Ishikawa (cell line): ENCODE measurements at regions not wholly inside any gene's neighbourhood (a gene's known extent, or its start where the extent isn't known, plus 50 kb on each side); places are given as distances from the start of the nearest gene placed in this dataset.

Experiments used
- CEBPB ChIP-seq: IDR thresholded peaks from 2 replicates; pipeline ENCODE4 v1.6.1; 2012
- CREB1 ChIP-seq: IDR thresholded peaks from 2 replicates; pipeline ENCODE4 v1.6.1; 2012; ENCODE audit warnings: low read depth
- EGR1 ChIP-seq: IDR thresholded peaks from 2 replicates; pipeline ENCODE4 v1.6.1; 2012
- EP300 ChIP-seq: IDR thresholded peaks from 2 replicates; pipeline ENCODE4 v1.6.1; 2012; ENCODE audit warnings: borderline replicate concordance
- FOXM1 ChIP-seq: IDR thresholded peaks from 2 replicates; pipeline ENCODE4 v1.6.1; 2012; ENCODE audit warnings: low read depth, borderline replicate concordance
- NFIC ChIP-seq: IDR thresholded peaks from 2 replicates; pipeline ENCODE4 v1.6.1; 2012
- RAD21 ChIP-seq: IDR thresholded peaks from 2 replicates; pipeline ENCODE4 v1.6.1; 2012; ENCODE audit warnings: low read depth
- TAF1 ChIP-seq: IDR thresholded peaks from 2 replicates; pipeline ENCODE4 v1.6.1; 2012; ENCODE audit warnings: low read depth, mild to moderate bottlenecking
- TCF12 ChIP-seq: IDR thresholded peaks from 2 replicates; pipeline ENCODE4 v1.6.1; 2012; ENCODE audit warnings: low read depth
- TEAD4 ChIP-seq: IDR thresholded peaks from 2 replicates; pipeline ENCODE4 v1.6.1; 2012
- YY1 ChIP-seq: IDR thresholded peaks from 2 replicates; pipeline ENCODE4 v1.6.1; 2012; ENCODE audit warnings: low read depth
- ZBTB7A ChIP-seq: IDR thresholded peaks from 2 replicates; pipeline ENCODE4 v1.6.1; 2012; ENCODE audit warnings: low read depth
- TF ChIP-seq, protein P1 (sequence below): IDR thresholded peaks from 2 replicates; pipeline ENCODE4 v1.6.1; 2012; ENCODE audit warnings: low read depth, mild to moderate bottlenecking
- TF ChIP-seq, protein P2 (sequence below): IDR thresholded peaks from 2 replicates; pipeline ENCODE4 v1.6.1; 2012
- TF ChIP-seq, protein P3 (sequence below): IDR thresholded peaks from 2 replicates; pipeline ENCODE4 v1.6.1; 2012

DNA sequence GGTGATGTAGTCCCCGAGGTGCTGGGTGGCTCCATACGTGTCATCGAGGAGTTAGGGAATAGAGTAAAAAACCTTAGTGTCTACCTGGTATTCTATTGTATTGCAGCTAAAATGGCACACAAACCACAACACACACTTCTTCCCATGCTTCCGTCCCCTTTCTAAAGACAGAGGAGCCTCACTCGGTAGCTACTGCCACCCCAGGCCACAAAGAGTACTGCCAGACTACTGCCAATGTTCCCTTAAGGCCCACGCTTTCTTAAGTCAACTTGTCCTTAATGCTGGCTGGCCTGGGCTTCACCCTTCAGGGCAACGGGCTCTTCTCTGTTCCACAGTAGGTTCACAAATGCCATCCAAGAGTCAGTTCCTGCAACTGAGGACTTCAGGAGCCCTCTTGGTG lies 673.0 kb downstream of the ELAVL2 start:
- TF ChIP-seq ZBTB7A (no peak), CEBPB (no peak)

DNA sequence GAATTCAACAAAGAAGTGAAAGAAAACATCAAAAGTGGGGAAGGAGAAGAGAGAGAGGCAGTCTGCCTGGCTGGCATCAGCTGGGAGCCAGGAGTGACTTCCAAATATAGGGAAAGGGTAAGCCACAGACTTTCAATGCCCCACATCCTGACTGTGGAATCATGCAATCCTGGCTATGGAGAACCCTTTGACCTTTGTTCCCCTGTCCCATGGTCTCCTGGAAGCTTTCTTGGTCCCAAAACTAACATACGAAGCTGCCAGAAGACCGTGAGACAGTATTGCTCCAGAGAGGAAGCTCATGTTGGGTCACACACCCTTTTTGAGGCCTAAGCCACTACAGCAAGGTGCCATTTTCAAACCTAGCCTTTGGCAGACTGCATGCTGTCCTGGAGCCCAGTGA lies 665.5 kb downstream of the ELAVL2 start:
- TF ChIP-seq FOXM1 (no peak), EGR1 (no peak), TEAD4 (no peak), ZBTB7A (no peak), NFIC (no peak), TAF1 (no peak), CEBPB (no peak), YY1 (no peak), TCF12 (no peak), EP300 (no peak)
- TF ChIP-seq, protein P1, sequence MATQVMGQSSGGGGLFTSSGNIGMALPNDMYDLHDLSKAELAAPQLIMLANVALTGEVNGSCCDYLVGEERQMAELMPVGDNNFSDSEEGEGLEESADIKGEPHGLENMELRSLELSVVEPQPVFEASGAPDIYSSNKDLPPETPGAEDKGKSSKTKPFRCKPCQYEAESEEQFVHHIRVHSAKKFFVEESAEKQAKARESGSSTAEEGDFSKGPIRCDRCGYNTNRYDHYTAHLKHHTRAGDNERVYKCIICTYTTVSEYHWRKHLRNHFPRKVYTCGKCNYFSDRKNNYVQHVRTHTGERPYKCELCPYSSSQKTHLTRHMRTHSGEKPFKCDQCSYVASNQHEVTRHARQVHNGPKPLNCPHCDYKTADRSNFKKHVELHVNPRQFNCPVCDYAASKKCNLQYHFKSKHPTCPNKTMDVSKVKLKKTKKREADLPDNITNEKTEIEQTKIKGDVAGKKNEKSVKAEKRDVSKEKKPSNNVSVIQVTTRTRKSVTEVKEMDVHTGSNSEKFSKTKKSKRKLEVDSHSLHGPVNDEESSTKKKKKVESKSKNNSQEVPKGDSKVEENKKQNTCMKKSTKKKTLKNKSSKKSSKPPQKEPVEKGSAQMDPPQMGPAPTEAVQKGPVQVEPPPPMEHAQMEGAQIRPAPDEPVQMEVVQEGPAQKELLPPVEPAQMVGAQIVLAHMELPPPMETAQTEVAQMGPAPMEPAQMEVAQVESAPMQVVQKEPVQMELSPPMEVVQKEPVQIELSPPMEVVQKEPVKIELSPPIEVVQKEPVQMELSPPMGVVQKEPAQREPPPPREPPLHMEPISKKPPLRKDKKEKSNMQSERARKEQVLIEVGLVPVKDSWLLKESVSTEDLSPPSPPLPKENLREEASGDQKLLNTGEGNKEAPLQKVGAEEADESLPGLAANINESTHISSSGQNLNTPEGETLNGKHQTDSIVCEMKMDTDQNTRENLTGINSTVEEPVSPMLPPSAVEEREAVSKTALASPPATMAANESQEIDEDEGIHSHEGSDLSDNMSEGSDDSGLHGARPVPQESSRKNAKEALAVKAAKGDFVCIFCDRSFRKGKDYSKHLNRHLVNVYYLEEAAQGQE, result no peak
- TF ChIP-seq, protein P2, sequence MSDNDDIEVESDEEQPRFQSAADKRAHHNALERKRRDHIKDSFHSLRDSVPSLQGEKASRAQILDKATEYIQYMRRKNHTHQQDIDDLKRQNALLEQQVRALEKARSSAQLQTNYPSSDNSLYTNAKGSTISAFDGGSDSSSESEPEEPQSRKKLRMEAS, result no peak
- TF ChIP-seq, protein P3, sequence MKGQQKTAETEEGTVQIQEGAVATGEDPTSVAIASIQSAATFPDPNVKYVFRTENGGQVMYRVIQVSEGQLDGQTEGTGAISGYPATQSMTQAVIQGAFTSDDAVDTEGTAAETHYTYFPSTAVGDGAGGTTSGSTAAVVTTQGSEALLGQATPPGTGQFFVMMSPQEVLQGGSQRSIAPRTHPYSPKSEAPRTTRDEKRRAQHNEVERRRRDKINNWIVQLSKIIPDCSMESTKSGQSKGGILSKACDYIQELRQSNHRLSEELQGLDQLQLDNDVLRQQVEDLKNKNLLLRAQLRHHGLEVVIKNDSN, result no peak

DNA sequence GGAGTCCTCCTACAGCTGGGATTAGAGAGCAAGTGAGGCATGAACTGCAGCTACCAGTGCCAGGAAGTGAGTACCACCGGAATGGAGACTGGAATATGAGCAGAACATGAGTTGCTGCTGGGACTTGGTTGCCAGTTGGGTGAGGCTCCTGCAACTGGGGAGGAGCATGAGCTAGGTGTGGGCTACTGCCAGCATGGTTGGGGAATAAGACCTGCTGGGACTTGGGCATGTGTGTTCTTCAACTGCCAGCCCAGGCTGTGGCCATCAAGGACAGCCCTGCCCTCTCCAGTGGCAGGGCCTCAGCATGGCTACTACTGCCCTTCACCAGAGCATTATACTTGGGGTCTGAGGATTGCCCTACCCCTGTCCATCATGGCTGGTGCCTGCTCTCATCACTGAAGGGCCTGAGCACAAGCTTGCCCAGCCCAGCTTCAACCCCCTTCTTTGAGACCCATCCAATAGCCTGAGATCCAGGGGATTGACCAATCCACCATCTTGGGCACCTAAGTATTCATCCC lies 665.0 kb downstream of the ELAVL2 start:
- TF ChIP-seq YY1 (no peak), CREB1 (no peak), FOXM1 (no peak), TEAD4 (no peak), EGR1 (no peak), TAF1 (no peak), TCF12 (no peak), CEBPB (no peak), NFIC (no peak)
- TF ChIP-seq, protein P2, result no peak

DNA sequence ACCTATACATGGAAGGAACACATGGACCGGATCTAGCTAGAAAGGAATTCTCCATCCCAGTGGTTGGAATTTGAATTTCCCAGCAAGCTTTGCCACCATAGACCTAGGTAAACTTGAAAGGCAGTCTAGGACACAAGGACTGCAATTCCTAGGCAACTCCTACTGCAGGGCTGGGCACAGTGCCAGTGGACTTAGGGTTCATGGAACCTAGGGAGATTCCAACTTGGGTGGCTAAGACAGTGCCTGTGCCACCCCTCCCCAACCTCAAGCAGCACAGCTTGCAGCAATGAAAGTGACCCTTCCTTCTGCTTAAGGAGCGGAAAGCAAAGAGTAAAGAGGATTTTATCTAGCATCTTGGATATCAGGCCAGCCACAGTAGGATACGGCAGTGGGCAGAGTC lies 663.3 kb downstream of the ELAVL2 start:
- TF ChIP-seq CREB1, result no peak
- TF ChIP-seq YY1, result no peak
- no peak for TF ChIP-seq CEBPB
- no peak for TF ChIP-seq TCF12
- TF ChIP-seq EGR1, result no peak
- TF ChIP-seq, protein P2, result no peak
- no peak for TF ChIP-seq NFIC
- no peak for TF ChIP-seq ZBTB7A
- TF ChIP-seq RAD21, result no peak
- TF ChIP-seq TAF1, result no peak
- no peak for TF ChIP-seq EP300
- TF ChIP-seq, protein P3, result no peak
- no peak for TF ChIP-seq FOXM1
- TF ChIP-seq, protein P1, result no peak
- no peak for TF ChIP-seq TEAD4

DNA sequence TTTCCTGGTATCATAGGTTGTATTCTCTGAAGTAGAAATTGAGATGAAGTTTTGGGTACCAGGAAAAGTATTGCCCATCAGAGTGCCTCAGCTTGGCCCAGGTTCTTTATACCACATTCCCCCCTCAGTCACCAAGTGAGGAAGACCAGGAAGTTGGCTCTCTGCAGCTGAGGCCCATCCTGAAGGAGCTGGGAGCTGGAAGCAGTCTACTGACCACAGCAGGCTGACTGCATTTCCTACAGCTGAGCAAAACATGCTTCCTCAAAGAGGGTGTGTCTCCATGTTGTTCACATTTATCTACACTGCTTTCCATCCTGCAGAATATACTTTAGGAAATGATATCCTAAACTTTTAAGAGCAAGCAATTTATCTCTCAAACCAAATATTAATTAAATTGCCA lies 654.6 kb downstream of the ELAVL2 start:
- TF ChIP-seq FOXM1 (no peak), TEAD4 (no peak), TAF1 (no peak), CEBPB (no peak), RAD21 (no peak), ZBTB7A (no peak)
- TF ChIP-seq, protein P3, result no peak

DNA sequence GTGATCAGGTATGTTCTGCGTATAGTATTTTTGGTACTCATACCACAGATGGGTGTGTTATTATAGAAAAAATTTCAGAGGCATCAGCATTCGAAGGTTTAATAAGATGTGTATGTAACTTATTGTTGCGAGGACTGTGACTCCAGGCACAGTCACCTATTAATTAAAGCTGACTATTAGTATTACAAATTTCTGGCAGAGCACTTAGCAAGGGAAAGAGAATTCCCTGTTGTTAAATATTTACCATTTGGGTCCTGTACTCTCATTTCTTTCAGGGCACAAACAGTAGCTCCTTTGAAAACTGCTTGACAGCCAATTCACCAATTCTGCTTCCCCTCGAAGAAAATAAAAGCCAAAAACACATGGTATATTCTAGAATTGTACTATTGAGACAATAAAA lies 653.8 kb downstream of the ELAVL2 start:
- TF ChIP-seq EGR1, result no peak
- no peak for TF ChIP-seq CREB1
- no peak for TF ChIP-seq TAF1
- TF ChIP-seq FOXM1, result no peak
- no peak for TF ChIP-seq YY1
- TF ChIP-seq TEAD4, result no peak
- TF ChIP-seq, protein P2, result no peak
- no peak for TF ChIP-seq RAD21
- TF ChIP-seq ZBTB7A, result no peak
- no peak for TF ChIP-seq CEBPB
- no peak for TF ChIP-seq EP300
- no peak for TF ChIP-seq TCF12
- TF ChIP-seq, protein P1, result no peak
- TF ChIP-seq, protein P3, result no peak
- no peak for TF ChIP-seq NFIC
